ENCODE measurements at regions not wholly inside any gene's neighbourhood (a gene's known extent, or its start where the extent isn't known, plus 50 kb on each side); places are given as distances from the start of the nearest gene placed in this dataset.

- in situ Hi-C loops (cut with HindIII; ENCODE audit: extremely low pct_ligation_motif_present, low pct_unique_long_range_greater_than_20kb) = no loop called here
- 10% methylated on average over 2 of the region's 2 CpGs for WGBS (ENCODE audit: low lambda C conversion rate)
- Histone ChIP-seq H2AFZ (ENCODE audit: low read length) (no peak overlapping the region), H3K79me2 (ENCODE audit: insufficient read depth, low read length) (no peaks in the 10 kb centered on the region), H3K27me3 (ENCODE audit: control insufficient read depth in 1 of 2, insufficient read depth in 2 of 2, low read length in 2 of 2) (no peaks in the 10 kb centered on the region), H3K9me3 (ENCODE audit: low read length) (peaks cover 71% of the 10 kb centered on the region), H3K9ac (ENCODE audit: insufficient read depth, low read depth, low read length) (no peak overlapping the region), H3K4me2 (ENCODE audit: low read depth, low read length) (no peak overlapping the region), H4K20me1 (ENCODE audit: insufficient read depth, low read length) (no peaks in the 10 kb centered on the region), H3K4me1 (ENCODE audit: insufficient read depth, low read length) (no peaks in the 10 kb centered on the region), H3K4me3 (replicated peaks in 1 of 3; ENCODE audit: insufficient read depth in 1 of 3, low read depth in 2 of 3, low read length in 3 of 3) (no peak overlapping the region), H3K27ac (ENCODE audit: extremely low read length, insufficient read depth, low read length) (no peak overlapping the region), H3K36me3 (replicated peaks in 1 of 2; ENCODE audit: control insufficient read depth in 1 of 2, insufficient read depth in 2 of 2, low read length in 2 of 2) (no peaks in the 10 kb centered on the region)
- no TSS peak for BruUV-seq (replicated peaks)
- FAIRE-seq (no peak), DNase-seq (ENCODE audit: low spot score) (no peak), ATAC-seq (no peak)
- POLR2A ChIA-PET = no interaction called here
- intact Hi-C loops (cut with micrococcal nuclease; ENCODE audit: unreplicated experiment) = no loop called here
- CTCF ChIA-PET (ENCODE audit: low intra/inter-chr PET ratio, low total read pairs) = no interaction called here
- TF ChIP-seq ZNF280D (CRISPR knock-in tag; IDR thresholded peaks at IDR 0.05) = no peak
- TF ChIP-seq POGK (CRISPR knock-in tag; conservative IDR thresholded peaks at IDR 0.05) = no peak
- TF ChIP-seq ZNF282 (IDR thresholded peaks at IDR 0.05; ENCODE audit: partially characterized antibody) = no peak
- no peak for TF ChIP-seq MED1 (CRISPR knock-in tag; IDR thresholded peaks at IDR 0.05)
- TF ChIP-seq, protein P1, sequence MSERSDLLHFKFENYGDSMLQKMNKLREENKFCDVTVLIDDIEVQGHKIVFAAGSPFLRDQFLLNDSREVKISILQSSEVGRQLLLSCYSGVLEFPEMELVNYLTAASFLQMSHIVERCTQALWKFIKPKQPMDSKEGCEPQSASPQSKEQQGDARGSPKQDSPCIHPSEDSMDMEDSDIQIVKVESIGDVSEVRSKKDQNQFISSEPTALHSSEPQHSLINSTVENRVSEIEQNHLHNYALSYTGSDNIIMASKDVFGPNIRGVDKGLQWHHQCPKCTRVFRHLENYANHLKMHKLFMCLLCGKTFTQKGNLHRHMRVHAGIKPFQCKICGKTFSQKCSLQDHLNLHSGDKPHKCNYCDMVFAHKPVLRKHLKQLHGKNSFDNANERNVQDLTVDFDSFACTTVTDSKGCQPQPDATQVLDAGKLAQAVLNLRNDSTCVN (CRISPR knock-in tag; IDR thresholded peaks at IDR 0.05; ENCODE audit: borderline replicate concordance) = no peak
- TF ChIP-seq HHEX (CRISPR knock-in tag; IDR thresholded peaks at IDR 0.05) = no peak
- no peak for TF ChIP-seq SOX6 (IDR thresholded peaks at IDR 0.05)
- TF ChIP-seq SOX6 (CRISPR knock-in tag; IDR thresholded peaks at IDR 0.05) = no peak
- TF ChIP-seq BHLHE40 (IDR thresholded peaks at IDR 0.05; ENCODE audit: low read length) = no peak
- no peak for TF ChIP-seq PRPF4 (IDR thresholded peaks at IDR 0.05; ENCODE audit: low read depth, low read length, poor library complexity, severe bottlenecking)
- TF ChIP-seq PPARG (CRISPR knock-in tag; conservative IDR thresholded peaks at IDR 0.05) = no peak
- TF ChIP-seq, protein P2, sequence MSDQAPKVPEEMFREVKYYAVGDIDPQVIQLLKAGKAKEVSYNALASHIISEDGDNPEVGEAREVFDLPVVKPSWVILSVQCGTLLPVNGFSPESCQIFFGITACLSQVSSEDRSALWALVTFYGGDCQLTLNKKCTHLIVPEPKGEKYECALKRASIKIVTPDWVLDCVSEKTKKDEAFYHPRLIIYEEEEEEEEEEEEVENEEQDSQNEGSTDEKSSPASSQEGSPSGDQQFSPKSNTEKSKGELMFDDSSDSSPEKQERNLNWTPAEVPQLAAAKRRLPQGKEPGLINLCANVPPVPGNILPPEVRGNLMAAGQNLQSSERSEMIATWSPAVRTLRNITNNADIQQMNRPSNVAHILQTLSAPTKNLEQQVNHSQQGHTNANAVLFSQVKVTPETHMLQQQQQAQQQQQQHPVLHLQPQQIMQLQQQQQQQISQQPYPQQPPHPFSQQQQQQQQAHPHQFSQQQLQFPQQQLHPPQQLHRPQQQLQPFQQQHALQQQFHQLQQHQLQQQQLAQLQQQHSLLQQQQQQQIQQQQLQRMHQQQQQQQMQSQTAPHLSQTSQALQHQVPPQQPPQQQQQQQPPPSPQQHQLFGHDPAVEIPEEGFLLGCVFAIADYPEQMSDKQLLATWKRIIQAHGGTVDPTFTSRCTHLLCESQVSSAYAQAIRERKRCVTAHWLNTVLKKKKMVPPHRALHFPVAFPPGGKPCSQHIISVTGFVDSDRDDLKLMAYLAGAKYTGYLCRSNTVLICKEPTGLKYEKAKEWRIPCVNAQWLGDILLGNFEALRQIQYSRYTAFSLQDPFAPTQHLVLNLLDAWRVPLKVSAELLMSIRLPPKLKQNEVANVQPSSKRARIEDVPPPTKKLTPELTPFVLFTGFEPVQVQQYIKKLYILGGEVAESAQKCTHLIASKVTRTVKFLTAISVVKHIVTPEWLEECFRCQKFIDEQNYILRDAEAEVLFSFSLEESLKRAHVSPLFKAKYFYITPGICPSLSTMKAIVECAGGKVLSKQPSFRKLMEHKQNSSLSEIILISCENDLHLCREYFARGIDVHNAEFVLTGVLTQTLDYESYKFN (CRISPR knock-in tag; conservative IDR thresholded peaks at IDR 0.05) = no peak
- no peak for TF ChIP-seq ZNF225 (CRISPR knock-in tag; IDR thresholded peaks at IDR 0.05)
- no peak for TF ChIP-seq HOXA9 (CRISPR knock-in tag; IDR thresholded peaks at IDR 0.05; ENCODE audit: borderline replicate concordance)
- no peak for TF ChIP-seq RARA (CRISPR knock-in tag; IDR thresholded peaks at IDR 0.05)
- TF ChIP-seq PHF5A (CRISPR knock-in tag; IDR thresholded peaks at IDR 0.05; ENCODE audit: low read depth, unreplicated experiment) = no peak
- no peak for TF ChIP-seq ZNF564 (CRISPR knock-in tag; IDR thresholded peaks at IDR 0.05)
- TF ChIP-seq ISX (CRISPR knock-in tag; conservative IDR thresholded peaks at IDR 0.05) = no peak
- no peak for TF ChIP-seq RCOR2 (CRISPR knock-in tag; IDR thresholded peaks at IDR 0.05)
Observed at GRCh38 chr5:18850216-18850615, 1137.8 kb downstream of the CDH18 start.

Data from HepG2 (cell line).